Neural cell (in vitro differentiated cells): ENCODE measurements at regions not wholly inside any gene's neighbourhood (a gene's known extent, or its start where the extent isn't known, plus 50 kb on each side); places are given as distances from the start of the nearest gene placed in this dataset.

Experiments used
- H2AFZ ChIP-seq: fragments of 200-600, 300-800 bp; sonication (generic), shearing (Covaris generic); 2 replicates; pipeline ENCODE4 v1.6.0; 2014; ENCODE audit warnings: low read depth, mild to moderate bottlenecking, antibody characterized with exemption, low read length, moderate library complexity
- H3F3A ChIP-seq: fragments of 200-600 bp; shearing (Covaris generic); 2 replicates; pipeline ENCODE4 v1.6.1; 2016; ENCODE audit warnings: mild to moderate bottlenecking, moderate library complexity, mixed read lengths, antibody characterized with exemption, low read length; ENCODE audit not compliant: insufficient read depth, poor library complexity, severe bottlenecking
- H3K27ac ChIP-seq: fragments of 200-600, 300-800 bp; sonication (generic), shearing (Covaris generic); 2 replicates; pipeline ENCODE4 v1.5.1; 2014; ENCODE audit warnings: mild to moderate bottlenecking, low read length, moderate library complexity
- H3K27me3 ChIP-seq: fragments of 300-800, 200-600 bp; sonication (generic), shearing (Covaris generic); 2 replicates; pipeline ENCODE4 v1.6.0; 2014; ENCODE audit warnings: mild to moderate bottlenecking, low read depth, low read length, moderate library complexity; ENCODE audit not compliant: insufficient read depth
- H3K36me3 ChIP-seq: fragments of 300-800, 200-600 bp; sonication (generic), shearing (Covaris generic); 2 replicates; pipeline ENCODE4 v1.5.1; 2014; ENCODE audit warnings: mild to moderate bottlenecking, antibody characterized with exemption, low read length, moderate library complexity; ENCODE audit not compliant: insufficient read depth
- H3K4me2 ChIP-seq: fragments of 300-800, 200-600 bp; sonication (generic), shearing (Covaris generic); 2 replicates; pipeline ENCODE4 v1.6.0; 2014; ENCODE audit warnings: mild to moderate bottlenecking, low read length
- H3K4me3 ChIP-seq: fragments of 300-800, 200-600 bp; sonication (generic), shearing (Covaris generic); 2 replicates; pipeline ENCODE4 v1.5.1; 2014; ENCODE audit warnings: mild to moderate bottlenecking, low read length, moderate library complexity
- H3K79me2 ChIP-seq: fragments of 200-600 bp; shearing (Covaris generic); replicated peaks from 2 replicates; pipeline ENCODE4 v1.6.0; 2014; ENCODE audit warnings: mild to moderate bottlenecking, low read length, moderate library complexity; ENCODE audit not compliant: insufficient read depth
- H3K9ac ChIP-seq: fragments of 300-800, 200-600 bp; sonication (generic), shearing (Covaris generic); 2 replicates; pipeline ENCODE4 v1.6.1; 2016; ENCODE audit warnings: mild to moderate bottlenecking, low read length, mixed read lengths
- H3K9me2 ChIP-seq: fragments of 200-600 bp; shearing (Covaris generic); 2 replicates; pipeline ENCODE4 v1.6.1; 2016; ENCODE audit warnings: mild to moderate bottlenecking, low read length, mixed read lengths; ENCODE audit not compliant: insufficient read depth
- H3K9me3 ChIP-seq: fragments of 200-600, 300-800 bp; sonication (generic), shearing (Covaris generic); 2 replicates; pipeline ENCODE4 v1.6.1; 2016; ENCODE audit warnings: mild to moderate bottlenecking, mixed run types, low read length, moderate library complexity, mixed read lengths
- H4K20me1 ChIP-seq: fragments of 200-600 bp; shearing (Covaris generic); 2 replicates; pipeline ENCODE4 v1.6.1; 2016; ENCODE audit warnings: mild to moderate bottlenecking, mixed run types; ENCODE audit not compliant: insufficient read depth
- EP300 ChIP-seq: fragments of 450-650 bp; conservative IDR thresholded peaks from 2 replicates; pipeline ENCODE4 v1.6.1; 2014; ENCODE audit warnings: antibody characterized with exemption, mild to moderate bottlenecking, moderate library complexity; ENCODE audit not compliant: poor library complexity, severe bottlenecking
- EZH2 ChIP-seq: fragments of 200-600, 300-800 bp; shearing (Covaris generic), sonication (generic); IDR thresholded peaks from 2 replicates; pipeline ENCODE4 v1.6.1; 2014; ENCODE audit warnings: antibody characterized with exemption, low read length, borderline replicate concordance, mild to moderate bottlenecking; ENCODE audit not compliant: insufficient read depth, poor library complexity, severe bottlenecking
- MXI1 ChIP-seq: fragments of 450-650 bp; conservative IDR thresholded peaks from 2 replicates; pipeline ENCODE4 v1.6.1; 2014; ENCODE audit warnings: antibody characterized with exemption, mild to moderate bottlenecking; ENCODE audit not compliant: poor library complexity, severe bottlenecking
- POLR2AphosphoS5 ChIP-seq: IDR thresholded peaks from 2 replicates; pipeline ENCODE4 v1.6.1; 2012
- RAD21 ChIP-seq: fragments of 450-650 bp; conservative IDR thresholded peaks from 2 replicates; pipeline ENCODE4 v1.6.1; 2014; ENCODE audit warnings: antibody characterized with exemption, mild to moderate bottlenecking, moderate library complexity
- SMC3 ChIP-seq: fragments of 450-650 bp; conservative IDR thresholded peaks from 2 replicates; pipeline ENCODE4 v1.6.1; 2014; ENCODE audit warnings: antibody characterized with exemption, mild to moderate bottlenecking, moderate library complexity; ENCODE audit not compliant: poor library complexity
- TAF1 ChIP-seq: IDR thresholded peaks from 2 replicates; pipeline ENCODE4 v1.6.1; 2012; ENCODE audit warnings: low read depth
- TF ChIP-seq, protein P1 (sequence below): IDR thresholded peaks from 2 replicates; pipeline ENCODE4 v1.6.1; 2012; ENCODE audit warnings: borderline replicate concordance
- TF ChIP-seq, protein P2 (sequence below): fragments of 450-650 bp; IDR thresholded peaks from 2 replicates; pipeline ENCODE4 v1.5.1; 2014; ENCODE audit warnings: antibody characterized with exemption, mild to moderate bottlenecking, moderate library complexity; ENCODE audit not compliant: poor library complexity, severe bottlenecking

DNA sequence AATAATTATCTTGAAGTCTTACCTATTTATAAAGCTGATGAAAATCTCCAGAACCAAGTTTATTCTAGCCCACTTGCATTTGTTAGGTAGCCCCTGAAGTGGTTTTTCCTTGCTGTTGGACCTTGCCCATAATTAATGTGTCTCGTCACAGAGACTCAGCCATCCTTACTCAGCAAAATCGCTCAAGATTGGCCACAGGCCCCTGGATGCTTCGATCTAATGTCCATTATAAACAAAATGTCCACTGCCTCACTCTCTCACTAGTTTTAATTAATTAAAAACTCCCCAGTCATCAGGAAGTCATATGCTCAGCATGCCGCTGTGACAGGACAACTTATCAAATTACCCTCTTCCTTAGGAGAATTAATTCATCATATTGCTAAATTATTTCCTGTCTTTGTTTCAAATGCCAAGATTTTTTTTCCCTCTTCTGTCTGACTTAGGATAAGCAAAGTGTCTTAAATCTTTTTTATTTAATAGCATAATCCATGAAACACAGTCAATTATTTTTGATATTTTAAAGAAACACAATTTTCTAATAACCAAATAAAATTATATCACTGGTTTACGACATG is 126.8 kb upstream of the PCLO start:
- Histone ChIP-seq H3F3A (no peaks in the 10 kb centered on the region), H3K9me2 (no peaks in the 10 kb centered on the region), H2AFZ (no peak overlapping the region), H3K4me2 (no peak overlapping the region), H3K27ac (no peak overlapping the region), H3K79me2 (no peaks in the 10 kb centered on the region), H3K36me3 (no peaks in the 10 kb centered on the region), H3K9me3 (no peaks in the 10 kb centered on the region), H3K4me3 (no peak overlapping the region), H3K9ac (no peak overlapping the region), H4K20me1 (no peaks in the 10 kb centered on the region), H3K27me3 (no peaks in the 10 kb centered on the region)
- TF ChIP-seq EZH2 (no peak), RAD21 (no peak), MXI1 (no peak)
- TF ChIP-seq, protein P1, sequence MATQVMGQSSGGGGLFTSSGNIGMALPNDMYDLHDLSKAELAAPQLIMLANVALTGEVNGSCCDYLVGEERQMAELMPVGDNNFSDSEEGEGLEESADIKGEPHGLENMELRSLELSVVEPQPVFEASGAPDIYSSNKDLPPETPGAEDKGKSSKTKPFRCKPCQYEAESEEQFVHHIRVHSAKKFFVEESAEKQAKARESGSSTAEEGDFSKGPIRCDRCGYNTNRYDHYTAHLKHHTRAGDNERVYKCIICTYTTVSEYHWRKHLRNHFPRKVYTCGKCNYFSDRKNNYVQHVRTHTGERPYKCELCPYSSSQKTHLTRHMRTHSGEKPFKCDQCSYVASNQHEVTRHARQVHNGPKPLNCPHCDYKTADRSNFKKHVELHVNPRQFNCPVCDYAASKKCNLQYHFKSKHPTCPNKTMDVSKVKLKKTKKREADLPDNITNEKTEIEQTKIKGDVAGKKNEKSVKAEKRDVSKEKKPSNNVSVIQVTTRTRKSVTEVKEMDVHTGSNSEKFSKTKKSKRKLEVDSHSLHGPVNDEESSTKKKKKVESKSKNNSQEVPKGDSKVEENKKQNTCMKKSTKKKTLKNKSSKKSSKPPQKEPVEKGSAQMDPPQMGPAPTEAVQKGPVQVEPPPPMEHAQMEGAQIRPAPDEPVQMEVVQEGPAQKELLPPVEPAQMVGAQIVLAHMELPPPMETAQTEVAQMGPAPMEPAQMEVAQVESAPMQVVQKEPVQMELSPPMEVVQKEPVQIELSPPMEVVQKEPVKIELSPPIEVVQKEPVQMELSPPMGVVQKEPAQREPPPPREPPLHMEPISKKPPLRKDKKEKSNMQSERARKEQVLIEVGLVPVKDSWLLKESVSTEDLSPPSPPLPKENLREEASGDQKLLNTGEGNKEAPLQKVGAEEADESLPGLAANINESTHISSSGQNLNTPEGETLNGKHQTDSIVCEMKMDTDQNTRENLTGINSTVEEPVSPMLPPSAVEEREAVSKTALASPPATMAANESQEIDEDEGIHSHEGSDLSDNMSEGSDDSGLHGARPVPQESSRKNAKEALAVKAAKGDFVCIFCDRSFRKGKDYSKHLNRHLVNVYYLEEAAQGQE: no peak

DNA sequence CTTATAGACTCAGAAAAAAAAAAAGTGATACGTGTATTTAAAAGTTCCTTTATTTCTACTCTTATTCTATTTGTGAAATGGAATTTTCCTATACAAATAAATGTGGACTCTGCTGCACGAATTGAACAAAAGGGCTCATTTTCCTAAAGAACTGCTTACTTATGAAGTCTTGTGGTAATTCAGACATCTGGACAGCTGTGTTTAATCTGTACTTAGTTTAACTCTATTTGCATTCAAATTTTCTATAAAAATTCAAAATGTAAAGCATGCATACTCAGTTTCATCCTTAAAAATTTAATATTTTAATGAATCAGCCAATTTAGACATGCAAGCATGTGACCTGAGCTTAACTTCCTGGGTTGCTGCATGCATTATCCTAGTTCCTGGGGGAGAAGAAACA is 118.0 kb upstream of the PCLO start:
- Histone ChIP-seq H3K36me3 (no peaks in the 10 kb centered on the region), H3K4me2 (no peak overlapping the region), H3F3A (no peaks in the 10 kb centered on the region), H3K9me3 (no peaks in the 10 kb centered on the region), H3K4me3 (no peak overlapping the region), H3K27ac (no peak overlapping the region), H3K9ac (no peak overlapping the region), H3K79me2 (no peaks in the 10 kb centered on the region), H4K20me1 (no peaks in the 10 kb centered on the region), H3K9me2 (no peaks in the 10 kb centered on the region), H3K27me3 (no peaks in the 10 kb centered on the region), H2AFZ (no peak overlapping the region)
- TF ChIP-seq EZH2: no peak
- no peak for TF ChIP-seq POLR2AphosphoS5
- TF ChIP-seq, protein P1: no peak
- no peak for TF ChIP-seq RAD21
- TF ChIP-seq MXI1: no peak
- no peak for TF ChIP-seq EP300
- TF ChIP-seq, protein P2, sequence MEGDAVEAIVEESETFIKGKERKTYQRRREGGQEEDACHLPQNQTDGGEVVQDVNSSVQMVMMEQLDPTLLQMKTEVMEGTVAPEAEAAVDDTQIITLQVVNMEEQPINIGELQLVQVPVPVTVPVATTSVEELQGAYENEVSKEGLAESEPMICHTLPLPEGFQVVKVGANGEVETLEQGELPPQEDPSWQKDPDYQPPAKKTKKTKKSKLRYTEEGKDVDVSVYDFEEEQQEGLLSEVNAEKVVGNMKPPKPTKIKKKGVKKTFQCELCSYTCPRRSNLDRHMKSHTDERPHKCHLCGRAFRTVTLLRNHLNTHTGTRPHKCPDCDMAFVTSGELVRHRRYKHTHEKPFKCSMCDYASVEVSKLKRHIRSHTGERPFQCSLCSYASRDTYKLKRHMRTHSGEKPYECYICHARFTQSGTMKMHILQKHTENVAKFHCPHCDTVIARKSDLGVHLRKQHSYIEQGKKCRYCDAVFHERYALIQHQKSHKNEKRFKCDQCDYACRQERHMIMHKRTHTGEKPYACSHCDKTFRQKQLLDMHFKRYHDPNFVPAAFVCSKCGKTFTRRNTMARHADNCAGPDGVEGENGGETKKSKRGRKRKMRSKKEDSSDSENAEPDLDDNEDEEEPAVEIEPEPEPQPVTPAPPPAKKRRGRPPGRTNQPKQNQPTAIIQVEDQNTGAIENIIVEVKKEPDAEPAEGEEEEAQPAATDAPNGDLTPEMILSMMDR: no peak
- no peak for TF ChIP-seq TAF1
- TF ChIP-seq SMC3: no peak
